Dendritic cell treated with granulocyte-macrophage colony-stimulating factor and Interleukin-4, amounts not matched to agents 40 ng/mL and 50 ng/mL, for 4 days (primary cell): ENCODE measurements at regions not wholly inside any gene's neighbourhood (a gene's known extent, or its start where the extent isn't known, plus 50 kb on each side); places are given as distances from the start of the nearest gene placed in this dataset.
"Not testable (repeated sequence)": the region's sequence is repeated elsewhere in the genome, so short reads cannot be mapped to it uniquely, and the experiment has no call there.

Experiments used
- H3K27ac Mint-ChIP-seq: one replicate; pipeline ENCODE4 v1.8.0; 2022; ENCODE audit warnings: mild to moderate bottlenecking, mixed read lengths
- H3K27me3 Mint-ChIP-seq: one replicate; pipeline ENCODE4 v1.8.0; 2022; ENCODE audit warnings: mild to moderate bottlenecking, mixed read lengths
- H3K36me3 Mint-ChIP-seq: one replicate; pipeline ENCODE4 v1.8.0; 2022; ENCODE audit warnings: low read depth, mixed read lengths
- H3K4me1 Mint-ChIP-seq: one replicate; pipeline ENCODE4 v1.8.0; 2022; ENCODE audit warnings: low read depth, mixed read lengths
- H3K4me3 Mint-ChIP-seq: one replicate; pipeline ENCODE4 v1.8.0; 2022; ENCODE audit warnings: mild to moderate bottlenecking, moderate library complexity, mixed read lengths
- H3K9me3 Mint-ChIP-seq: one replicate; pipeline ENCODE4 v1.8.0; 2022; ENCODE audit warnings: mixed read lengths
- intact Hi-C: fragments of 100-400 bp; cut with micrococcal nuclease; formaldehyde crosslinking; loops from one replicate; pipeline ENCODE4 v1.15.0; 2022

- H3K36me3 Mint-ChIP-seq, H3K27ac Mint-ChIP-seq, H3K27me3 Mint-ChIP-seq, H3K4me1 Mint-ChIP-seq, intact Hi-C loops, H3K4me3 Mint-ChIP-seq, H3K9me3 Mint-ChIP-seq: not testable (repeated sequence)
Measured at GRCh38 chr7:29699723-29700122, 106.6 kb upstream of the WIPF3 start.

- intact Hi-C loops, H3K27me3 Mint-ChIP-seq, H3K4me3 Mint-ChIP-seq, H3K4me1 Mint-ChIP-seq, H3K36me3 Mint-ChIP-seq, H3K27ac Mint-ChIP-seq, H3K9me3 Mint-ChIP-seq: not testable (repeated sequence)
Measured at GRCh38 chr7:29701540-29701939, 104.8 kb upstream of the WIPF3 start.

- H3K27me3 Mint-ChIP-seq, H3K4me3 Mint-ChIP-seq, H3K27ac Mint-ChIP-seq, H3K36me3 Mint-ChIP-seq, intact Hi-C loops, H3K4me1 Mint-ChIP-seq, H3K9me3 Mint-ChIP-seq: not testable (repeated sequence)
Measured at GRCh38 chr7:29703830-29704229, 102.5 kb upstream of the WIPF3 start.

DNA sequence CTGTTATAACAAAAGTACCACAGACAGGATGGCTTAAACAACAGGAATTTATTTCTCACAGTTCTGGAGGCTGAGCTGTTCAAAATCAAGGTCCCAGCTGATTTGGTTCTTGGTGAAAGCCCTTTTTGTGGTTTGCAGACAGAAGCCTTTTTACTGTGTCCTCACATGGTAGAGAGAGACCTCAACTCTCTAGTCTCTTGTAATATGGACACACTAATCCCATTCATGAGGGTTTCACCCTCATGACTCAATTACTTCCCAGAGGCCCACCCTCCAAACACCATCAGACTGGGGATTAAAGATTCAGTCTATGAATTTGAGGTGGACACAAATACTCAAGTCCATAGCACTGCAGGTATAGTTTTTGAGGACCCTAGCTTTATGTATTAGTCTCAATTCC, 97.3 kb upstream of the WIPF3 start:
- H3K4me3 Mint-ChIP-seq, H3K9me3 Mint-ChIP-seq, H3K27me3 Mint-ChIP-seq, intact Hi-C loops, H3K36me3 Mint-ChIP-seq, H3K27ac Mint-ChIP-seq, H3K4me1 Mint-ChIP-seq: not testable (repeated sequence)

- H3K27ac Mint-ChIP-seq, H3K4me3 Mint-ChIP-seq, intact Hi-C loops, H3K4me1 Mint-ChIP-seq, H3K27me3 Mint-ChIP-seq, H3K36me3 Mint-ChIP-seq, H3K9me3 Mint-ChIP-seq: not testable (repeated sequence)
Measured at GRCh38 chr7:29723127-29723526, 83.2 kb upstream of the WIPF3 start.

- peaks cover 4% of the 10 kb centered on the region for H3K27me3 Mint-ChIP-seq
- intact Hi-C loops = no loop called here
- H3K9me3 Mint-ChIP-seq = no peaks in the 10 kb centered on the region
- no peaks in the 10 kb centered on the region for H3K4me1 Mint-ChIP-seq
- H3K27ac Mint-ChIP-seq = no peak overlapping the region
- H3K4me3 Mint-ChIP-seq = no peak overlapping the region
- no peaks in the 10 kb centered on the region for H3K36me3 Mint-ChIP-seq
Measured at GRCh38 chr7:29723599-29723998, 82.7 kb upstream of the WIPF3 start.

DNA sequence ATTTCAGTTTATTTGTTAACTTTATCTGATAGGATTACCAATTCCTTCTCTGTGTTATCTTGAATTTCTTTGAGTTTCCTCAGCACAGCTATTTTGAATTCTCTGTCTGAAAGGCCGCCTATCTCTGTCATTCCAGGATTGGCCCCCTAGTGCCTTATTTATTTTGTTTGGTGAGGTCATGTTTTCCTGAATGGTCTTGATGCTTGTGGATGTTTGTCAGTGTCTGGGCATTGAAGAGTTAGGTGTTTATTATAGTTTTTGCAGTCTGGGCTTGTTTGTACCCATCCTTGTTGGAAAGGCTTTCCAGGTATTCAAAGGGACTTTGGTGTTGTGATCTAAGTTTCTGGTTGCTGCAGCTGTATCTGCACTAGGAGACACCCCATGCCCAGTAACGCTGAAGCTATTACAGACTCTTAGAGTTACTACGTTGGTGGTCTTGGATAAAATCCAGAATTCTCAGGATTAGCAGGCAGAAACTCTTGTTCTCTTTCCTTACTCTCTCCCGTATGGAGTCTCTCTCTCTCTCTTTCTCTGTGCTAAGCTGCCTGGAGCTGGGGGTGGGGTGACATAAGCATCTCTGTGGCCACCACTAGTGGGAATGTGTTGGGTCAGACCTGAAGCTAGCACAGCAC, 76.7 kb upstream of the WIPF3 start:
- H3K36me3 Mint-ChIP-seq, intact Hi-C loops, H3K4me1 Mint-ChIP-seq, H3K27me3 Mint-ChIP-seq, H3K9me3 Mint-ChIP-seq, H3K27ac Mint-ChIP-seq, H3K4me3 Mint-ChIP-seq: not testable (repeated sequence)

DNA sequence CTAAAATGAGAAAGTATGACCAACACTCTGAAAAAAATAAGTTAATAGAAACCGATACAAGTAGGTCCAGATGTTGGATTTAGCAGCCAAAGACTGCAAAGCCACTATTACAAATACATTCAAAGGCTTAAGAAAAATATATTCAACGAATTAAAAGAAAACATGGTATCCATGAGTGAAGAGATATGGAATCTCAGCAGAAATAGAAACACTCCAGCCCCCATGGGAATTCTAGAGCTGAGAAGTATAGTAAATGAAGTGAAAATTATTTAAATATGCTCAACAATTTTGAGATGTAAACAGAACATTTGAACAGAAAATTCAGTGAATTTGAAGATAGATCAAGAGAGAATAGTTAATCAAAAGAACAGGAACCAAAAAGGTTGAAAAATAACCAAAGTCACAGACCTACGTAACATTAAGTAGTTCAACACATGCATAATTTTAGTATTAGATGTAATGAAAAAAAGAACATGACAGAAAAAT, 72.0 kb upstream of the WIPF3 start:
- H3K4me1 Mint-ChIP-seq = no peaks in the 10 kb centered on the region
- intact Hi-C loops = no loop called here
- H3K27ac Mint-ChIP-seq = no peak overlapping the region
- no peak overlapping the region for H3K4me3 Mint-ChIP-seq
- H3K9me3 Mint-ChIP-seq = no peaks in the 10 kb centered on the region
- H3K36me3 Mint-ChIP-seq = no peaks in the 10 kb centered on the region
- H3K27me3 Mint-ChIP-seq = peaks cover 2% of the 10 kb centered on the region

DNA sequence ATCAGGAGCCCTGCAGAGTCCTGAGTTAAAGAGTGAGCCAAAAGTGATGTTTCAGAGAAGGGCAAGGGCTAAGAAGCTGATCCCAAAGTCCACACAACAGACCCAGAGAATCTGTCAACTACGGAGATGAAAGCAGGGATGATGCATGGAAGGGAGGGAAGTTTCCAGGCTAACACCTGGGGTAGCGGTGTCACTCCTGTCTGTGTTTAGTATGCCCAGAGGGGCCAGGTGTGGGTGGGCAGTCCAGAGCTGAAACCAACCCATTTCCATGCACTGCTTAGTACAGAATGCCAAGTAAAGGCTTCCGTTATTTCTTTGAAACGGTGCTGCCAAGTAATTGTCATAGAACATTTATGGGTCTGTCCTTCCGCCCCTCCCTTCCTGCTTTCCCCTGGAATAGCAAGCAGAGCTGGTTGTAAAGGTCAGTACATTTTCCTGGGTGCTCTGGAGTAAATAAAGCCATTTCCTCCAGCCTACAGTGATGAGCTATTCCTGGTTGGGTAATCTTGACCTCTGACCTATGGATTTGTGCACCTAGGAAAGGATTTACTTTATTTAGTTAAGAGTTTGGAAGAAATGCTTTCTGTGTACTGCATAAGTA, 58.6 kb upstream of the WIPF3 start:
- not testable (repeated sequence) for H3K27ac Mint-ChIP-seq, H3K9me3 Mint-ChIP-seq, H3K4me1 Mint-ChIP-seq, H3K4me3 Mint-ChIP-seq, H3K27me3 Mint-ChIP-seq, H3K36me3 Mint-ChIP-seq
- intact Hi-C loops = loop anchor here (10.0 kb wide), 1 partner anchor 113 kb away; no protein-coding TSS in a partner anchor

DNA sequence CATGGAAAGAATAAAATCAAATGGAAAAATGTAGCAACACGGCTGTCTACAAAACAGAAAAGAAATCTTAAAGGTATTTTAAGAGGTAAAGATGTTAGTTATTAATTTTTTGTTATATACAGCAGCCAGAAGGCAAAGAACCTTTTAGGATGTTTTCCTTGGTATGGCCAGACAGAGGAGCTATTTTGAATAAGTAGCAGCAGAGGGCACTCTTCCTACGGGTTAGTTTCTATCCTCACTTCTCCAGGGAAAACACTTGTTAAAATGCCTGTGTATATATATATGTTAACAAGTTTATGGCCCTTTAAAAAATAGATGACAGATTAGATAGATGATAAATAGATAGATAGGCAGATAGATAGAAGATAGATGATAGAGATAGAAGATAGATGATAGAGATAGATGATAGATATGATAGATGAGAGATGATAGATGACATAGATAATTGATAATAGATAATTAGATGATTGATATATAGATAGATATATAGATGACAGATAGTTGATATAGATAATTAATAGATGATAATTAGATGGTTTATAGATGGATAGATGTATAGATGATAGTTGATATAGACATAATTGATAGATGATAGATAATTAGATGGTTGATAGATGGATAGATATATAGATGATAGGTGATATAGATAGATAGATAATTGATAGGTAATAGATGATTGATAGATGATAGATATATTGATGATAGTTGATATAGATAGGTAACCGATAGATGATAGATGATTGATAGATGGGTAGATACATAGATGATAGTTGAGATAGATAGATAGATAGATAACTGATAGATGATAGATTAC, 57.8 kb upstream of the WIPF3 start:
- Mint-ChIP-seq H3K9me3 (no peaks in the 10 kb centered on the region), H3K4me1 (no peaks in the 10 kb centered on the region), H3K4me3 (no peak overlapping the region), H3K27ac (no peak overlapping the region), H3K27me3 (peaks cover 5% of the 10 kb centered on the region), H3K36me3 (no peaks in the 10 kb centered on the region)
- intact Hi-C loops = loop anchor here (10.0 kb wide), 1 partner anchor 114 kb away; no protein-coding TSS in a partner anchor

DNA sequence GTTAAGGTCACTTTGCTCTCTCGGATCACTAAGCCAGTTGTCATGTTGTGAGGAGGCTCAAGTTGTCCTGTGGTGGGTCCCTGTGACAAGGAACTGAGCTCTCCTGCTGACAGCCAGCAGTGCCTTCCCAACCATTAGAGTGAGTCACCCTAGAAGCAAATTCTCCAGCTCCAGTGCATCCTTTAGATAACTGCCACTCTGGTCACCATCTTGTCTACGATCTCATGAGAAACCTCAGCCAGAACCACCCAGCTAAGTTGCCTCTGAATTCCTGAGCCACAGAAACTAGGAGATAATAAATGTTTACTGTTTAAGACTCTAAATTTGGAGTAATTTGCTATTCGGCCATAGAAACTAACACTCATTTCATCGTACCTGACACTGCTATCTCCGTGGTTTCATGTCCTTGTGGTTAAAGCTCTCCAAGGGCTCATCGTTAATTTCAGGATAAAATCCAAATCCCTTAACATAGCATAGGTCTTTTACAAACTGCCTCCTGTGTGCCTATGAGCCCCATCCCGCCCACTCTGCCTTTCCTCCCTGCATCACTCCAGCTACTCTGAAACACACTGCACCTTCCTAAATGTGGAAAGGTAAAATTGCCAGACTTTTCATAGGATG, 56.5 kb upstream of the WIPF3 start:
- H3K36me3 Mint-ChIP-seq = no peaks in the 10 kb centered on the region
- peaks cover 5% of the 10 kb centered on the region for H3K27me3 Mint-ChIP-seq
- no peak overlapping the region for H3K27ac Mint-ChIP-seq
- H3K4me1 Mint-ChIP-seq = no peaks in the 10 kb centered on the region
- H3K9me3 Mint-ChIP-seq = no peaks in the 10 kb centered on the region
- intact Hi-C loops = loop anchor here (10.0 kb wide), 1 partner anchor 115 kb away; no protein-coding TSS in a partner anchor
- no peak overlapping the region for H3K4me3 Mint-ChIP-seq

DNA sequence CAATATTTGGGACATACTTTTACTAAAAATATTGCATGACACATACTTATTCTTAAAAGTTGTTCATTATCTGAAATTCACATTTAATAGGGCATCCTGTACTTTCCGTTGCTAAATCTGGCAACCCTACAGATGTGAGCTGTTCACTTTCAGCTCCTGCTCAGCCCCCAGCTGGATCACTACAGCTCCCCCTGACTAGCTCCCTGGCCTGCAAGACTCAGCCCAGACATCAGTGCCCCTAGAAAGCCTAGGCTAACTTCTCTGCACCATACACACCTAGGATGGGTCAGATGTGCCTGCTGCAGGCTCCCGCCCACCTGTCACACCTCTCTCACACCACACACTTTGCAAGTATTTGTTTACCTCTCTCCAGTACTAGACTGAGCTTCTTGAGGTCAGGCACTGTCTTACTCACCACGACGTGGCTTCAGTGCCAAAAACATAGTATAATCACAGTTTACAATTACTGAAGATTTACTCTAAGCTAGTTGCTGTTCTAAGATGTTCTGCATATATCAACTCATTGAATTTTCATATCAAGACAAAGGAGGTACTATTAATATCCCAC, 55.9 kb upstream of the WIPF3 start:
- H3K27ac Mint-ChIP-seq, H3K4me3 Mint-ChIP-seq, intact Hi-C loops, H3K27me3 Mint-ChIP-seq, H3K4me1 Mint-ChIP-seq, H3K9me3 Mint-ChIP-seq, H3K36me3 Mint-ChIP-seq: not testable (repeated sequence)

GRCh38 chr7:29751012-29751411, 55.3 kb upstream of the WIPF3 start:
- intact Hi-C loops, H3K36me3 Mint-ChIP-seq, H3K27me3 Mint-ChIP-seq, H3K27ac Mint-ChIP-seq, H3K4me3 Mint-ChIP-seq, H3K9me3 Mint-ChIP-seq, H3K4me1 Mint-ChIP-seq: not testable (repeated sequence)
